SKM-1 (cell line): ENCODE measurements at regions not wholly inside any gene's neighbourhood (a gene's known extent, or its start where the extent isn't known, plus 50 kb on each side); places are given as distances from the start of the nearest gene placed in this dataset.

ENCODE experiments used
- DNase-seq: peaks from one replicate; lab custom pipeline; 2025; ENCODE audit not compliant: unreplicated experiment; lab: John Stamatoyannopoulos, UW

DNA sequence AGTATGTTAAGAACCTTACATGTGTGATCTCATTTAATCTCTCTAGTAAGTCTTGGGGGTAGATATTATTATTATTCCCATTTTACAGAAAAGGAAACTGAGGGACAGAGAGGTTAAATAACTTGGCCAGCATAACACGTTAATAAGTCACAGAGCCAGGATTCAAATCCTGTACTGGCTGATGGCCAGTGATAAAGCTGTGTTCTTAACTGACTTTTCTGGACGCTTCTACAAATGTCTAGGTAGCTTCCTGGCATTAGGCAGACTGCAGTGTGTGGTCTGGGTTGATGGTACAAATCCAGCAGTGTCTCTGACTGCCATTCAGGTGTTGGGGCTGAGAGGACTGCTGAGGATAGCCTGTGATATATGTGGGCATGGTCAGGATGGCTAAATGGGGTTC is 125.8 kb upstream of the CXCL14 start:
- DNase-seq = no peak

DNA sequence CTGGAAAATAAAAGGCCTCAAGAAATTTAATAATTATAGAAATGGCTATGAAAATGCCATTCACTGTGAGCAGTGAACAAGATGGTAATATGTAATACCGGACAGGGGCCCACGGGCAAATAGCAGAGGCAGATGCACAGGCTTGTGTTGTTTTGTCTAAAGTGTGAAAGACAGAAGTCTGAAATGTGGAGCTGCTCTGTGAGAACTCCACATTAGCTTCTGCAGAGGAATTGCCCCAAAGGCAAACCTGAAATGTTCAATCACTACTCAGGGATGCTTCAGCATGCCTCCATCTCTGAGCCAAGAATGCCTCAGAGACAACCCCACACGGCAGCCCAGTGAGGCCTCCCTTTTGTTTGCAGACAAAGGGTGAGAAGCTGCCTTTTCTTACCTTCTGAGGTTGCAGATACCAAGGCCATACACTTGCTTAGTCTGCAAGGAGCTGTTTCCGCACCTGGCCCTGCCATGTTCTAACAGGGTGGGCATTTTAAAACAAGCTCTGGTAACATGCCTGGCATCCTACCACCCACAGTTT is 124.3 kb upstream of the CXCL14 start:
- DNase-seq = no peak

DNA sequence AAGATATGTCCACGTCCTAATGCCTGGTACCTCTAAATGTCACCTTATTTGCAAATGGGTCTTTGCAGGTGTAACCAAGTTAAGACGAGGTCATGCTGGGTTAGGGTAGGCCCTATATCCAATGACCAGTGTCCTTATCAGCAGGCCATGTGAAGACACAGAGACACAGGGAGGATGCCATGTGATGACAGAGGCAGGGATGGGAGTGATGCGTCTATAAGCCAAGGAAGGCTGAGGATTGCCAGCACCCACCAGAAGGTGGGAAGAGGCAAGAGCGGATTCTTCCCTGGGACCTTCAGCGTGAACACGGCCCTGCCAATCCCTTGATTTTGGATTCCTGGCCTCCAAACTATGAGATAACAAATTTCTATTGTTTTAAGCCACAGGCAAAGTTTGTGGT is 123.4 kb upstream of the CXCL14 start:
- DNase-seq = no peak

DNA sequence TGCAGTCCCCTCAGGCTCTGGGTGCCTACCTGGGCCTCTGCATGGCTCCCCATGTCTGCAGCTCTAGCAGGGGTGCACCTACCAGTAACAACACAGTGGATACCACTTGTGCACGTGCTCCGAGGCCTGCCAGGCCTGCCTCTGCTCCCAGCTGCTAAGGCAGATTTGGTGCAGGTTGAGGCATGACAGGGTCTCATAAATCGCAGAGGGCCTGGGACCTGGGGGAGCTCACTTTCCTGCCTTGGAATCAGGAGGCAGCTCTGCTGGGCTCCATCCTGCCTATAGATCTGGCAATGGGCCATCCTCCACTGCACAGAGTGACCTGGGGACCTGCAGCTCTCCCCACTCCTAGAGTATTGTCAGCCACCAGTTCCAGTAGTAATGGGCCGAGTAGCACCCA is 121.9 kb upstream of the CXCL14 start:
- DNase-seq = no peak

DNA sequence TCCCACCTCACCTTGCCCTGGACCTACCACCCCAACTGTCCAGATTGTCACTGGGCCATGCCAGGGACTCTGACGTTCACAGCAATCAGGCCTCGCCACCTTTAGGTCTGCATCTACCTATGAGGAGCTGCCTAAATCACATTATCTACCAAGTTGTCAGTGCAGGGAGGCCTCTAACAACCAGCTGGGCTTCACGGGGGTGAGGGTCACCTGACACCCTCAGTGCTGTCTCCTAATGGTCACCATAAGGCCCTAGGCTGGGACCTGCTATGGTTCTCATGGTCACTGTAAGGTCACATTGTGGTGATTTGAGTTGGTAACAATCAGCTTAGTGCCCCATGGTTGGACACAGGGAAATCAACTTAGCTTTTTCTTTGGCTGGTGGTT is 119.2 kb upstream of the CXCL14 start:
- DNase-seq = no peak

DNA sequence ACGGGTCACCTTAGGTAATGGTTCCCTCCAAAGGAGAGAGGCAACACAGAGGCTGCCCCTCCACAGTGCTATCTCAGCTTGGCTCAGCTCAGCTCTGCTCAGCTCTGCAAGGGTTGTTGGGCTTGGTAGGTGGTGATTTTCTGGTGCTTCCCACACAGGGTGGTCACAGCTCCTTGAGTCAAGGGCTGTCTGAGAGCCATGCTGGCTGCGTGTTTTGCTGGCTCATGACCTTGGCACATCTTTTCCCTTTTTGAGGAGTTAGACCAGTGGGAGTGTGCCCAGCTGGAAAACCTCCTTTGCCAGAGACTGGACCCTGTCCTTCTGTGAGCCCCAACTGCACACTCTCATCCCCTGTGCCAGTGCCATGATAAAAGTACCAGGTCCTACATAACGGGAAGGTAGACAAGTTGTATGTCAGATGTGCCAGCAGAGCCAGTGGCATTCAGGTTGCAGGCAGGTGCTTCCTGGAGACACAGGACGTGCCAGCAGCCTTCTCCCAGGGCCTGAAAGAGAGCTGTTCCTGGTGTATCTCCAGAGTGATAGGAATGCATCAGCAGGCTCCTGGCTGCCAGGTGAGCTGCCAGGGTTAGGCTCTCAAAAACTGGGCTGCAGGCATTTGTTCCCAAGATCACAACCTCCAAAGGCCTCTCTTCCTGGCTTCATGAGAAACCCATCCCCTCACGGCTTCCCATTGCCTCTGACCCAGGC is 118.6 kb upstream of the CXCL14 start:
- DNase-seq = no peak

DNA sequence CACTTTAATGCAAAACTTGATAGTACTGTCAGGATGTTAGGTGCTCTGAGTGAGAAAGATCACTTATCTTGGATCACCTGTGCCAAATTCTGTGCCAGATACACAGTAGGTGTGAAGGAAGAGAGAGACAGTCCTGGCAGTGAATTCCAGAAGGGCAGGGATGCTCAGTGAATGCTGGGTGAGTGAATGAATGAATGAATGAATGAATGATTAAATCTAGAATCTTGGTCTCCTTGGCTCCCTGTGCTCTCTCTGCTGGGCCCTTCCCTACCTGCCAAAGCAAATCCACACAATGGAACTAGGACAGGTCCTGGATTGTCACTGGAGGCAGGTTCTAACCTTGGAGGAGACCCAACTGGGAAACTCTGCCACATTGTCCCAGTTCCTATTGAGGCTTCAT is 117.5 kb upstream of the CXCL14 start:
- no peak for DNase-seq

DNA sequence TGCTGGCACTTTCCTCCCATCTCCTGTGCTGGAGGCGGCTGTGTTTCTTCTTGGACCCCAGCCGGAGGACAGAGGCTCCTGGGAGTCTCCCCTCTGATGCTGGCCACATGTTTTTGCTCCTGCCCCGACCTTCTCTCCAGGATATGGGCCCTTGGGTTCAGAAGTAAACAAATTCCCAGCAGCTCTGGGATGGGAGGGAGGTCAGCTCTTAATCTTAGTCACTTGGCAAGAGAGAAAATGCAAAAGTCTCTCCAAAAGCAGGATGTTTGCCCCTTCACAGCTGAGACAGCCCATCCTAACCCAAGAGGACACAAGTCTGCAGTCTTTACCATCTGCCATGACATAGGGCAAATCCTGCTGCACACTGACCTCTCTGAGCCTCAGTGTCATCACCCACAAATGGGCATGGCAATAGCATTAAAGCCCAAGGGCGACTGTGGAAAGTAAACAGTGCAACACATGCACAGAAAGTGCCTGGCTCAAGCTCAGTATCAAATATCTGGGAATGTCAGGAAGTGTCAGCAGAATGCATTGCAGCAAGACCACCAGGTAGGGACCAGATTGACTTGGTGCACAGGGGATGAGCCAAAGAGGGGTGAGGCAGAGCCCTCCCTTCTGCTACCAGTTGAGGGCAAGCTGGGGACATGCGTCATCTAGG is 117.0 kb upstream of the CXCL14 start:
- DNase-seq = no peak

DNA sequence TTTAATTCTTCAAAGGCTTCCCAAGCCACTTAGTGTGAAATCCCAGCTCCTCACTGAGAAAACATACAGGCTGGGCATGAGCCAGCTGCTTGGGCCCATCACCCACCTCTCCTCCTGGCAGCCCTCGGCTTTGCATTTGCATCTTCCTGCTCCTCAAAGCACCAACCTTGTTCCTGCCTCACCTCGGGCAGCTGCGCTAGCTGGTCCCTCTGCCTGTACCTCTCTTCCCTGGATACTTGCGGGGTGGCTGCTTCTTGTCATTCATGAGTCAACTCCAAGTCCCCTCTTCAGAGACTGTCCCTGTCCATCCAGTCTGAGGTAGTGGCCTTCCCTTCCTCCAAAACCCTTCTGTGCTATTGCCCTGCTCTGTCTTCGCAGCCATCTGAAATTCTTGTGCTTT is 116.1 kb upstream of the CXCL14 start:
- no peak for DNase-seq

DNA sequence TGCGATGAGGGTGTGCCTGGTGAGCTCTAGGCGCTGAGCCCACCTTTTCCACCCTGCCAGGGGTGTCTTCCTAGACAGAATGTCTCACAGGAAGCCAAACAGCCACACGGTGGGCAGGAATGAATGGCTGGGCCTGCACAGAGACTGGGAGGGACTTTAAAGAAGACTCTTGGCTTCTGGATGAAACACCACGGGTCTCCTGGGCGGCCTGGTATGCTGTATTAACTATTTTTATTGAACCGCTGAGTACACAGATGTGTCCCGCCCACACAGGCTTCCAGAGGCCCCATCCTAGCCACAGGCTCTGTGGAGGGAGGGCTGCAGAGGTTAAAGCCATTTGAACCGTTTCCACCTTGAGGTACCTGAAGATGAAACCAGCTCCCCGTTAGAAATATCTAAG is 115.2 kb upstream of the CXCL14 start:
- no peak for DNase-seq

DNA sequence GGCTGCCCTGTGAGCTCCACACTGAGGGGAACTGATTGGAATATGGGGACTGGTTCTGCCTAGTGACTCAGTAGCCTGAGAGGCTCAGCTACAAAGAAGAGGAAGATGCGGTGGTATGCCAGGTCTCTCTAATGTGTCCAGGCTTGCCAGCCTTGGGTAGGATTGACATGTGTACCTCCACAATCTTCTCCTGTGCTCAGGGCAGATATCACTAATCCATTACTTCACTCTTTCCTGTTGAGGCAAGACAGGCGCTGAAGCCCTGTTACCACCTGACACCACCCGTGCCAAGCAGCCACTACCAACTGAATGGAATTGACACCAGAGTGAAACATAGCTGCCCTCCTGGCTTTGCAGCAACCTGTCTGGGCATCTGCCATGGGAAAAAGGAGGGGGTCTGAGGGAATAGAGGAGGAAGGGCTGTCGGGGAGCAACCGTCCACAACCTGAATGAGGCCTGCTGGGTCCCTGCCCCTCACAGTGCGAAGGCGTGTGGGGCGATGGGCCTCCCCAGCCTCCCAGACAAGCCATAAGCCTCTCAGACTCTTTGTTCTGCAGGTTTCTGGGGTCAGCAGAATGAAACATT is 114.7 kb upstream of the CXCL14 start:
- DNase-seq = no peak

DNA sequence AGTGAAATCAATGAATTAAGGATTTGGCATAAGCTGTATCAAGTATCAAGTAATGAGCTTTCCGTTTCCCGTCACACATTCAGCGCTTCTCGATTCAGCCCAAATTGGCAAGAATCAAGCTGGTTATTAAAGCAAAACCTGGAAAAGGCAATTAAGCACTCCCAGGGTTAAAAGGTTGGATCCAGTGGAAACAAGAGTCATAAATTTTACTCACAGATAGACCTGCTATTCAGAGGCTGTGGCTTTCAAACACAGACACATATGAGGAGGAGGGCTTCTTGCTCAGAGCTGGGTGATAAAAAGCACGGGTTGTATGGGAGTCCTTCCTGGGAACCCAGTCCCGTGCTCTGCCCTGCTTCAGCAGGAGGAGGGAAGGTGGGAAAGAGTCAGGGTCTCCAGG is 112.3 kb upstream of the CXCL14 start:
- DNase-seq = no peak

DNA sequence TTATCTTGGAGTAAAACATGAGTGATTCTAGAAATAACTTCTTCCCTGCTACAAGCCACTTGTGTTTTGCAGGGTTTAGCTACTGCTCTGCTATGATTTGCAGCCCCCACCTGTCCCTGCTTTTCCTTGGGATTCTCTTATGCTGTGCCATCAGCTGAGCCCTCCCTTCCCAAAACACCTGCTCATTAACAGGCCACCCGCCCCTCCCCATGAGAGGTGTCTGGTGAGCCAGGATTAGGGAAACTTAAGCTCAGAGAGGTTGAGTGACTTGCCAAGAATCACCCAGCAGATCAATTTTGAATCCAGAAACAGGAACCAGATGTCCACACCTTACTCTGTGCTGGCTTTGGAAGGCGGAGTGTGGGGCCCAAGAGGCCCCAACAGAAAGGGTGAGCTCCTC is 111.7 kb upstream of the CXCL14 start:
- DNase-seq = no peak

DNA sequence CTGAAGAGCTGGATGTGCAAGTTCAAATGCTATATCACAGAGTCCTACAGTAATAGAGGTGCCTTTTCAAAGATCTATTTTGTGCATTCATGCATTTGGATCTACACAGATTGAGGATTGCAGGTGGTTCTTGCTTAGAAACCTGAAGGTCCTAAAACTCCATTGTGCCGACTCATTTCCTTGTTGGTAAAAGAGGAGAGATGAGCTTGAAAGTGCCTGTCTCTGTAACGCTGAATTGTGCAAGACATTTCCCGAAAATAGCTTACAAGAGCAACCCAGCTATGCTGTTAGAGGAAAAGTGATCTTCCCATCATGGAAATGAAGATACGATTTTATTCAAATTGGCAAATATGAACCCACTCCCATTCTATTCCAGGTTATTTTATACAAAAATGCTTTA is 110.7 kb upstream of the CXCL14 start:
- no peak for DNase-seq

DNA sequence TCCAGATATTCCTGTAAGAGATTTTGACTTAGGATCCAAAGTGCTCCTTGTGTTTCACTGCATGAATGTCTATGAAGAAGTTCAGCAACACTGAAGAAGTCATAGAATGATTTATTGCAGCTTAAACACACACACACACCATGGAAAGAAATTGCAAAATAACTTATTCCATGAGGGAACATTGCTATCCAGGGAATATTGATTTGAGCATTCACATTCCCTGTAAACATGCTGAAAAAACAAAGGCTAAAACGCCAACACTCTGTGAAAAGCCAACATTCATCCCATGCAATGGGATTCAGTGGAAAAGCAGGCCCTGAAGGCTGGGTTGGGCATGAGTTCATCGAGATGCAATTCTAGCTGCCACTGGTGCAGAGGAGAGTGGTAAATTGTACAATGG is 109.6 kb upstream of the CXCL14 start:
- DNase-seq = no peak

DNA sequence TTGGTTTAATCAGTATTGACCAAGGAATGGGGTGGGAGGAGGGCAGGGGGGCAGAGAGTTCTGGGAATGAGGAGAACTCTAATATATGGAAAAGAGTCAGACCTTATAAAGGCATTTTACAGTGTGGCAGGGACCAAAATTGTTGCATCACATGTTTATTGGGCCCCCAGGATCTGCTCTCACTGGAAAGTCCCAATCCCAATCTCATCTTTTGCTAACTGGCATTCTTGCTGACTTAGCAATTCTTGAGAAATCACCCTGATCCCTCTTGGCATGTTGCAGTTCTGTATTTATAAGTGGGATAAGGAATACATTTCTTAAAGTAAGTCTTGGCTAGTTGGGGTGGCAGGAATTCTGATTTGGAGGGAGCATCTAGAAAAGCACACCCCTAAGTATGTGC is 104.4 kb upstream of the CXCL14 start:
- DNase-seq = no peak

DNA sequence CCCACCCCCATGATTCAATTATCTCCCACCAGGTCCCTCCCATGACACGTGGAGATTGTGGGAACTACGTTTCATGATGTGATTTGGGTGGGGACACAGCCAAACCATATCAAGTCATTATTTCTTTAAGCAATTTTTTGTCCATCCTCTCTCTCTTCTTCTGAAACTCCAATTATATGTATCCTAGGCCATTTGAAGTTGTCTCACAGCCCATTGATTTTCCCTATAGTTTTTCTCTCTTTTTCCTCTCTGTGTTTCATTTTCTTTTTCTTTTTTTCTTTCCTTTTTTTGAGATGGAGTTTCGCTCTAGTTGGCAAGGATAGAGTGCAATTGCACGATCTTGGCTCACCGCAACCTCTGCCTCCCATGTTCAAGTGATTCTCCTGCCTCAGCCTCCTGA is 101.9 kb upstream of the CXCL14 start:
- no peak for DNase-seq

DNA sequence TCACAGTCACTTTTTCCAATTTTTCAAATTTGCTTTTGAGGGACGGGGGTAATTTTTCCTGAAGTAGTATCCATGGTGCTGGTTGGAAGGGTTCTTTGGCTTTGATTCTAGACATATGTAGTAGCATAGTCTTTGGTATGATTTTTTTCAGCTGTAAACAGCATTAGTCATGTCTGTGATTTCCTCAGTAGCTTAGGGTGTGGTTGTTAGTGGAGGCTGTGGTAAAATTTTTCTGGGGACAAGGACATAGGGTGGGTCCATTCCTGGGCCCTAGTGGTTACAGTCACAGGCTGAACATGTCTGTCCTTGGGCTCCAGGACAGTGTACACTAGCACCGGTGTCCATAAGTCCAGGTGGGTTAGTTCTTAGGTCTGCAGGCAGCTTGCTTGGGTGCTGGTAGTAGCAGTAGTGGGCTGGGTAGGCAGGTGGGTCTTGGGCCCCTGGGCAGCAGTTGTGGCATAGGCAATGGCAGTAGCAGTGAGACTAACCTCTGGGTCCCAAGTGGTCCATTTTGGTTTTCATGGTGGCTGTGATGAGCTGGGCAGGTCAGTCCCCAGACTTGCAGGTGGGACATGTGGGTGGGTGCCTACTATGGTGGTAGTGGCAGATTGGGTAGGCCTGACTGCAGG is 100.0 kb upstream of the CXCL14 start:
- no peak for DNase-seq

DNA sequence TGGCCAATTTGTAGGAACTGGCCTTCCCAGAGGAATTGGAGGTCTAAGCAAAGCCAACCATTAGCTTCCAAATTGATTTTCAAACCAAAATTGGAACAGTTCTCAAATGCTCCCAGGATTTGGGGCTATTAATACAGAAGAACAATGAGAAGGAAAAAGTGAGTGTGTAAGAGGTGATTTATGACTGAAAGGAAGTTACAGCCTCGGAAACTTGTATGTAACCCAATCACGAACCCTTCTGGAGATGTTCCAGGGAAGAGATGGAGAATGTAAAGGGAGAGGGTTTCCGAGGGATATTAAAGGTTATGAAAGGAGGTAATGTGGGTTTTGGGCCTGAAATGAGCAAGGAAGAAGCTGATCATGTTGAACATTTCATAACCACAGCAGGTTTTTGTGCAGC is 93.2 kb upstream of the CXCL14 start:
- DNase-seq = no peak

DNA sequence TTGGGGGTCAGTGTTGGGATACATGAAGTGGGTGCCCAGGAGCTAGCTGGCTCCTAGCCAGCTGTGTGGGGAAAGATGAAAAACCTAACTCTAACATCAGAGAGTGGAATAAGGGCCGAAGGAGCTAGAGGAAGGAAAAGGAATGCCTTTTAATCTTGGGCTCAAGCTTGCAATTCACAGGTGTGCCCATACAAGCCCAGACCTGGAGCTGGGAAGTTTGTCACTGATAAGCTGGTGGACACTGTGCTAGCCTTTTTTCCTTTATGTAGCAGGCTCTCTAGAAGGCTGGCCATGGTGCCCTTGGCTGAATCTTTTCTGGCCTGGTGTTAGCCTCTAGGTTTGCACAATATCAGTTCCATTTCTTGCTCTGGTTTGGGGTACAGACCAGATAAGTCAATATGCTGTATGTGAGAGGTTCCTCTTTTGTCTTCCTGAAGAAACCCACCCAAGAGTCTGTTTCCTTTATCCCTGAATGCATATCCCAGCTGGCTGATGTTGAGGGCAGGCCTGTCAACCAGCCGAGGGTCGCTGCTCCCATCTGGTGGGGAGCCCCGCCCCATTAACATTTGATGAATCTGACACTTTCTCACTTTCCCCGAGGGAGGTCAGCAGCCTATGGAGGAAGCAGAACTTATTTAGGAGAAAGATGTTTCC is 92.4 kb upstream of the CXCL14 start:
- DNase-seq = no peak

DNA sequence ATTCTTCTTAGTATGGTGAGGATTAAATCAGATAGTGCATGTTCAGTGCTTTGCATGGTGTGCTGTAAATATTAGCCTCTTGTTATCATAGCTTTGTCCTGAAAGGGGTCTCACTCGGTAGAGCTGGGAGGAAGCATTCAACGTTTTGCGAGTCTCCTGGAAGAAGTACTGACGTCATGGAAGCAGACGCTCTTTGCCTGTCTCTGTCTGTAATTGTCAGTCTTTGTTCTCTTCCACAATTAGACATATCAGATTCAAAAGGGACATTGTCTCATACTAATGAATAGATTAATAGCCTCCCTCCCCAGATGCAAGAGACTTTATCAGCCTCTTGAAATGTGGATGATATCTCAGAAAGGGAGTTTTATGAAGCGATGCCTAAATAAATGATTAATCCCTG is 91.8 kb upstream of the CXCL14 start:
- DNase-seq = no peak

DNA sequence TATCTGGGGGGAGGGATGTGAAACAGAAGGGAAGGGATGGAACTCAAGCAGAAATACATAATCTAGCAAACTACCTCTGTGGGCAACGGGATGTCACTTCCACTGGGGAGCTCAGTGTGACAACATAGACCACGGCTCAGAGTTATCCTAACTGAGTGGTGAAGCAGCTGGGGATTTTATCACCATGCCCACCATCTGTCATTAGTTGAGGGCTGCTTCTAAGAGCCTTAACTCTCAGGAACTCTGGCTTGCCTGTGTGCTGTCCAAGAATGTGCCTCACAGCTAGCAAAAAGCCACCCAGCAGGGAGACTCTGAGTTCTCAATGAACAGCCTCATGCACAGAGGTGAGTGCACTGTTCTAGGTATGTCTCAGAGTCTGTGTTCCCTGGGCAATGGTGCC is 90.6 kb upstream of the CXCL14 start:
- no peak for DNase-seq
